H54 (cell line): ENCODE measurements at regions not wholly inside any gene's neighbourhood (a gene's known extent, or its start where the extent isn't known, plus 50 kb on each side); places are given as distances from the start of the nearest gene placed in this dataset.
A peak's percentile ranks its signal among the peaks of the same experiment; 100 is the strongest.
"Not testable (repeated sequence)": the region's sequence is repeated elsewhere in the genome, so short reads cannot be mapped to it uniquely, and the experiment has no call there.

Source experiments
- DNase-seq: peaks from one replicate; pipeline ENCODE4 v3.0.0; 2011; ENCODE audit warnings: low spot score, mixed read lengths; ENCODE audit not compliant: insufficient read length
- FAIRE-seq: peaks from 3 replicates; lab custom pipeline; 2011; peaks lifted over from hg19 to GRCh38; lab: Jason Lieb, UNC
- POLR2A ChIP-seq: IDR thresholded peaks from 2 replicates; pipeline ENCODE4 v1.6.1; 2011; ENCODE audit warnings: low read depth, mild to moderate bottlenecking, low read length

GRCh38 chr1:199089393-199090122, 450.7 kb downstream of the PTPRC start:
- FAIRE-seq (no peak), DNase-seq (no peak)
- no peak for TF ChIP-seq POLR2A

DNA sequence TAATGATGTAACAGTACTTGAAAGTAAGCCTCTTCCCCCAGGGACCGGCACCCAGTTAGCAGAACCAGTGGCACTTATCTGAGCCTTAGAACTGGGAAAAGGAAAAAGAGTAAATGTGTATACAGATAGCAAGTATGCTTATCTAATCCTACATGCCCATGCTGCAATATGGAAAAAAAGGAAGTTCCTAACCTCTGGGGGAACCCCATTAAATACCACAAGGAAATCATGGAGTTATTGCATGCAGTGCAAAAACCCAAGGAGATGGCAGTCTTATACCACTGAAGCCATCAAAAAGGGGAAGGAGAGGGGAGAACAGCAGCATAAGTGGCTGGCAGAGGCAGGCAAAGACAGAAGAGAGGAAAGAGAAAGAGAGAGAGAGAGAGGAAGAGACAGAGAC, 456.8 kb downstream of the PTPRC start:
- not testable (repeated sequence) for DNase-seq, FAIRE-seq

DNA sequence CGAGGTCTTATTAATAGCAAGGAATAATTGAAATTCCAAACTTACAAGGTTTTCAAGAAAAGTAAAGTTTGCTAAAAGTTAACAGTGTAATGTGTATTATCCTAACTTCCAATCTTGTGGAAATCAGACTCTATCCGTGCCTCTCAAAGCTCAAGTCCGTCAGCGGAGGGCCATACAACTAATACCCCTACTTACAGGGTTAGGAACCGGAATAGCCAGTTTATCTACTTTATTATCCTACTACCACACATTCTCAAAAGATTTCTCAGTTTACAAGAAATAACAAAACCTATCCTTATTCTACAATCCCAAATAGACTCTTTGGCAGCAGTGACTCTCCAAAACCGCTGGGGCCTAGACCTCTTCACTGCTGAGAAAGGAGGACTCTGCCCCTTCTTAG, 457.8 kb downstream of the PTPRC start:
- FAIRE-seq (no peak), DNase-seq (no peak)
- TF ChIP-seq POLR2A: no peak

GRCh38 chr1:199098468-199098867, 459.6 kb downstream of the PTPRC start:
- FAIRE-seq (no peak), DNase-seq (no peak)
- TF ChIP-seq POLR2A: no peak

- TF ChIP-seq POLR2A: no peak
- DNase-seq: no peak
- FAIRE-seq: no peak
These were observed 462.3 kb downstream of the PTPRC start for GRCh38 chr1:199101139-199101538.

DNA sequence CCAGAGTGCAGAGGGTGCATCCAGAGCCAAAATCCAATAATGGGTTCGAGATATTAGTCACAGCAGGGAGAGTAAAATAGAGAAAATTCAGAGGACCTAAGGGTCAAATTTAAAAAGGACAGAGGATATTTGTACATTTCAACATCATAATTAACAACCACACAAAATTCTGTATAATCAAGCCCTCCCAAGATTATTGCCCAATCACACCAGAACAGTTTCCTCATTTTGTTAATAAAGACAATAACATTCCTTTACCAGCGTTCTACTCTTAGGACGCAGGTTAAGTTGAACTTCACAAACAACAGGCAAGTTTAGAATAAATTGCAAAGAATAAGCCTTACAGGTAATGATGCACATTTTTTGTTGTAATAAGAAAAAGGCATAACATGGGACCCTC, 462.8 kb downstream of the PTPRC start:
- no peak for FAIRE-seq
- no peak for TF ChIP-seq POLR2A

DNA sequence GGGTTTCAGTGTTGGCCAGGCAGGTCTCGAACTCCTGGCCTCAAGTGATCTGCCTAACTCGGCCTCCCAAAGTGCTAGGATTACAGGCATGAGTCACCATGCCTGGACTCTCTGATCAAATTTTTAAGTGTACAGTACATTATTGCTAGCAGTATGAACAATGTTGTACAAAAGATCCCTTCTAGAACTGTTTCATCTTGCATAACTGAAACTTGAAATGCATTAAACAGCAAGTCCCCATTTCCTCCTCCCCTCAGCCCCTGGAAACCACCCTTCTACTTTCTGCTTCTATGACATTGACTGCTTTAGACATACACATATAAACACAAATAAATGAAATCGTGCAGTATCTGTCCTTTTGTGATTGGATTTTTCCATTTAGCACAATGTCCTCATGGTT, 463.4 kb downstream of the PTPRC start:
- FAIRE-seq (no peak), DNase-seq (no peak)
- TF ChIP-seq POLR2A: no peak

More for the DNA sequence above, 462.8 kb downstream of the PTPRC start:
- DNase-seq: no peak

DNA sequence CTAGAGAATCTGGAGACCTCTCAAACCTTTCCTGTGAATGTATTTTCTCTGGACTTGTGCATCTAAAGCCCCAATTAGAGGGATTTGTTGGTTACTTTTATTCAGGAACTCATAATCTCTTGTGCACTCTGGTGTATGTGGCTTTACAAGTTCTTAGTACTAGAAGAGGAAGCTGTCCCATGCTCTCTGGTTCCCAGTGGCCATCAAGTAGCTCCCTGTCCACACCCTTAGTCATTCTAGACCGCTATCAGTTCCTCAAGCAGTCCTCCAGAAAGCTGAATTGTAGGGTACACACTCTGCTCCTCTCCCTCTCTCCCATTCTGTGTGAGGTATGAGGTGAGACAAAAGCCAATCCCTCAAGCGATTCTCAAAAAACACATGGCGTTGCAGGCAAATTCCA, 470.3 kb downstream of the PTPRC start:
- DNase-seq (no peak), FAIRE-seq (no peak)
- TF ChIP-seq POLR2A: no peak

DNA sequence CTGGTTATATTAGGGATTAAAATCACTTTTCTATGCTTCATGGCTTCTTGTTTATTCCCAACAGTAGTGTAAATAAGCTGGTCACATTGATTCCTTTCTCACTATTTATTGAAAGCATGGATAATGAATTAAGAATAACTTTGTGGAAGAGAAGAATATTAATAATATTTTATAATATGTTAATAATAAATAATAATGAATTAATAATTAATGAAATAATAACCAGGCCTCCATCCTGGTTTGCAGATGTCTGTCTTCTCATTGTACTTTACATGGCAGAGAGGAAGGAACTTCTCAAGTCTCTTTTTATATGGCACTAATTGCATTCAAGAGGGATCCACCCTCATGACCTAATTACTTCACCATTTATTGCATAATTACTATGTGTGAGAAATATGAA, 473.5 kb downstream of the PTPRC start:
- no peak for TF ChIP-seq POLR2A
- FAIRE-seq: no peak

GRCh38 chr1:199113265-199113869, 474.5 kb downstream of the PTPRC start:
- FAIRE-seq: peak; percentile 82
- DNase-seq: no peak
- TF ChIP-seq POLR2A: no peak

More for the DNA sequence above, 473.5 kb downstream of the PTPRC start:
- DNase-seq: no peak

- no peak for FAIRE-seq
- no peak for DNase-seq
- TF ChIP-seq POLR2A: no peak
These were observed 477.6 kb downstream of the PTPRC start for GRCh38 chr1:199116488-199116887.

DNA sequence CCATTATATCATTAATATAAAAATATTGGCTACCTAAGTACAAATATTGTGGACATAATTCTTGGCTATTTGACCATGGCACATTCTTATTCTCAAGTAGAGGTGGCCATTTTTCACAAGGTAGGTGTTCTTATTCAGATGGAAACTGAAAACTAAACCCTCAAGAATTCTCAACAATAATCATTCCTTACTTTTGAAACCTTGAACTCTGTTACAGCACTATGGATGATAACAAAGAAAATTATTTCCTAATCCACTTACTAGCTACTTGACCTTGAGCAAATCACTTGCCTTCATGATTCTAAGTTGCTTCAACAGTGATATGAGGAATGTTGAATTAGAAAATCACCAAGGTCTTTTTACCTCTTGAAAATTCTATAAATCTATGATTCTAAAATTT, 482.2 kb downstream of the PTPRC start:
- TF ChIP-seq POLR2A: no peak
- no peak for DNase-seq
- no peak for FAIRE-seq

DNA sequence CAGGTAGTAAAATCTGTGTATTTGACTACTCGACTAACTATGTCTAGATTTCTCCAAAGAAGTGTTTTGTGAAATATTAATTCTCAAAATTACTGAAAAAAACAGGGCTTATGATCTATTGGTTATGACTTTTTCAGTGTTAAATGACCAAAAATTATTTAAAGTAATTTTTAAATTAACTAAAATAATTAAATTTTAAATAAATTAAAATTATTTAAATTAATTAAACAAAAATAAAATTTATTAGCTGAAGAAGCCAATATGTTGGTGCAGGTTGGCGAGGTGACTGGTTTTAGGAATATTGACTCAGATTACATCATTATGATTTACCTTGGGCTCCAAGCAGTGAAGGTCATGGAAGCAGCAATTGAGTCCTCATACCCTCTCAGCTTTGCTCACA, 483.2 kb downstream of the PTPRC start:
- FAIRE-seq: no peak
- TF ChIP-seq POLR2A: no peak
- no peak for DNase-seq

GRCh38 chr1:199122532-199123311, 483.9 kb downstream of the PTPRC start:
- no peak for TF ChIP-seq POLR2A
- FAIRE-seq (peak; percentile 72), DNase-seq (no peak)
